PFSK-1 (cell line): ENCODE measurements at regions not wholly inside any gene's neighbourhood (a gene's known extent, or its start where the extent isn't known, plus 50 kb on each side); places are given as distances from the start of the nearest gene placed in this dataset.

Source experiments
- POLR2AphosphoS5 ChIP-seq: IDR thresholded peaks from 2 replicates; pipeline ENCODE4 v1.6.1; 2012; ENCODE audit warnings: low read depth, mild to moderate bottlenecking, control low read depth, low read length, moderate library complexity
- TAF1 ChIP-seq: IDR thresholded peaks from 2 replicates; pipeline ENCODE4 v1.6.1; 2012; ENCODE audit warnings: low read length, control low read depth, borderline replicate concordance; ENCODE audit not compliant: insufficient read depth
- TF ChIP-seq, protein P1 (sequence below), 2 experiments: IDR thresholded peaks; 2 replicates each; pipeline versions ENCODE4 v1.6.1 to v1.8.0; 2011 to 2012; ENCODE audit warnings: low read depth in 2 of 2, low read length in 2 of 2, control low read depth in 1 of 2, inconsistent platforms in 1 of 2, mild to moderate bottlenecking in 1 of 2, moderate library complexity in 1 of 2; ENCODE audit not compliant: insufficient read depth in 1 of 2

DNA sequence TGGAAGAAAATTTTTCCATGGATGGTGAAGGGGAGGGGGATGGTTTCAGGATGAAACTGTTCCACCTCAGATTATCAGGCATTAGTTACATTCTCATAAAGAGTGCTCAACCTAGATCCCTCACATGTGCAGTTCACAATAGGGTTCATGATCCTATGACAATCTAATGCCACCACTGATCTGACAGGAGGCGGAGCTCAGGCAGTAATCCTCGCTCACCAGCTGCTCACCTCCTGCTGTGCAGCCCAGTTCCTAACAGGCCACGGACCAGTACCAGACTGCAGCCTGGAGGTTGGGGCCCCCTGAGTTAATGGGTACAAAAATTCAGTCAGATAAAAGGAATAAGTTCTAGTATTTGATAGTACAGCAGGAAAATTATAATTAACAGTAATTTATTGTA, 337.2 kb downstream of the NPR3 start:
- TF ChIP-seq, protein P1, sequence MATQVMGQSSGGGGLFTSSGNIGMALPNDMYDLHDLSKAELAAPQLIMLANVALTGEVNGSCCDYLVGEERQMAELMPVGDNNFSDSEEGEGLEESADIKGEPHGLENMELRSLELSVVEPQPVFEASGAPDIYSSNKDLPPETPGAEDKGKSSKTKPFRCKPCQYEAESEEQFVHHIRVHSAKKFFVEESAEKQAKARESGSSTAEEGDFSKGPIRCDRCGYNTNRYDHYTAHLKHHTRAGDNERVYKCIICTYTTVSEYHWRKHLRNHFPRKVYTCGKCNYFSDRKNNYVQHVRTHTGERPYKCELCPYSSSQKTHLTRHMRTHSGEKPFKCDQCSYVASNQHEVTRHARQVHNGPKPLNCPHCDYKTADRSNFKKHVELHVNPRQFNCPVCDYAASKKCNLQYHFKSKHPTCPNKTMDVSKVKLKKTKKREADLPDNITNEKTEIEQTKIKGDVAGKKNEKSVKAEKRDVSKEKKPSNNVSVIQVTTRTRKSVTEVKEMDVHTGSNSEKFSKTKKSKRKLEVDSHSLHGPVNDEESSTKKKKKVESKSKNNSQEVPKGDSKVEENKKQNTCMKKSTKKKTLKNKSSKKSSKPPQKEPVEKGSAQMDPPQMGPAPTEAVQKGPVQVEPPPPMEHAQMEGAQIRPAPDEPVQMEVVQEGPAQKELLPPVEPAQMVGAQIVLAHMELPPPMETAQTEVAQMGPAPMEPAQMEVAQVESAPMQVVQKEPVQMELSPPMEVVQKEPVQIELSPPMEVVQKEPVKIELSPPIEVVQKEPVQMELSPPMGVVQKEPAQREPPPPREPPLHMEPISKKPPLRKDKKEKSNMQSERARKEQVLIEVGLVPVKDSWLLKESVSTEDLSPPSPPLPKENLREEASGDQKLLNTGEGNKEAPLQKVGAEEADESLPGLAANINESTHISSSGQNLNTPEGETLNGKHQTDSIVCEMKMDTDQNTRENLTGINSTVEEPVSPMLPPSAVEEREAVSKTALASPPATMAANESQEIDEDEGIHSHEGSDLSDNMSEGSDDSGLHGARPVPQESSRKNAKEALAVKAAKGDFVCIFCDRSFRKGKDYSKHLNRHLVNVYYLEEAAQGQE (IDR thresholded peaks at IDR 0.05; ENCODE audit: insufficient read depth in 1 of 2, low read depth in 2 of 2, low read length in 2 of 2) = no peak
- TF ChIP-seq POLR2AphosphoS5 = no peak
- TF ChIP-seq TAF1 = no peak
